Suprapubic skin (tissue), 4 donors: ENCODE measurements at regions not wholly inside any gene's neighbourhood (a gene's known extent, or its start where the extent isn't known, plus 50 kb on each side); places are given as distances from the start of the nearest gene placed in this dataset.

Experiments used
- DNase-seq, 2 donors: peaks; one replicate each; pipeline ENCODE4 v3.0.0-alpha.2; 2019; ENCODE audit warnings: low spot score in 2 of 2
- H3K27ac ChIP-seq: fragments of 200-600 bp; sonication (generic); one replicate; pipeline ENCODE4 v1.5.1; 2019
- H3K27me3 ChIP-seq: fragments of 200-600 bp; sonication (generic); one replicate; pipeline ENCODE4 v1.5.1; 2019
- H3K36me3 ChIP-seq: fragments of 200-600 bp; sonication (generic); one replicate; pipeline ENCODE4 v1.5.1; 2019
- H3K4me1 ChIP-seq: fragments of 200-600 bp; sonication (generic); one replicate; pipeline ENCODE4 v1.5.1; 2019
- H3K4me3 ChIP-seq: fragments of 200-600 bp; sonication (generic); one replicate; pipeline ENCODE4 v1.5.1; 2019; ENCODE audit warnings: mild to moderate bottlenecking
- H3K9me3 ChIP-seq: fragments of 200-600 bp; sonication (generic); one replicate; pipeline ENCODE4 v1.5.1; 2019
- EP300 ChIP-seq: sonication (generic); formaldehyde crosslinking; IDR thresholded peaks from one replicate; pipeline ENCODE4 v1.6.1; 2017; ENCODE audit warnings: antibody characterized with exemption
- POLR2A ChIP-seq, 2 donors: fragments of 450-650 bp; IDR thresholded peaks; one replicate each; pipeline ENCODE4 v1.6.1; 2017; ENCODE audit warnings: antibody characterized with exemption in 2 of 2, mild to moderate bottlenecking in 2 of 2, moderate library complexity in 2 of 2
- POLR2AphosphoS5 ChIP-seq, 3 donors: sonication (generic); formaldehyde crosslinking; IDR thresholded peaks; one replicate each; pipeline ENCODE4 v1.6.1; 2017; ENCODE audit warnings: antibody characterized with exemption in 3 of 3
- whole genome bisulfite sequencing: methylation state at CpG from one replicate; pipeline ENCODE4 v1.1.5; 2018; 5-methylcytosine and 5-hydroxymethylcytosine counted together
- TF ChIP-seq, protein P1 (sequence below), 2 donors: fragments of 200-600 bp in 1 of 2; fragments of 450-650 bp in 1 of 2; sonication (generic) in 1 of 2; IDR thresholded peaks; one replicate each; pipeline ENCODE4 v1.5.1; 2016 to 2019; ENCODE audit warnings: antibody characterized with exemption in 2 of 2, mild to moderate bottlenecking in 1 of 2, moderate library complexity in 1 of 2

DNA sequence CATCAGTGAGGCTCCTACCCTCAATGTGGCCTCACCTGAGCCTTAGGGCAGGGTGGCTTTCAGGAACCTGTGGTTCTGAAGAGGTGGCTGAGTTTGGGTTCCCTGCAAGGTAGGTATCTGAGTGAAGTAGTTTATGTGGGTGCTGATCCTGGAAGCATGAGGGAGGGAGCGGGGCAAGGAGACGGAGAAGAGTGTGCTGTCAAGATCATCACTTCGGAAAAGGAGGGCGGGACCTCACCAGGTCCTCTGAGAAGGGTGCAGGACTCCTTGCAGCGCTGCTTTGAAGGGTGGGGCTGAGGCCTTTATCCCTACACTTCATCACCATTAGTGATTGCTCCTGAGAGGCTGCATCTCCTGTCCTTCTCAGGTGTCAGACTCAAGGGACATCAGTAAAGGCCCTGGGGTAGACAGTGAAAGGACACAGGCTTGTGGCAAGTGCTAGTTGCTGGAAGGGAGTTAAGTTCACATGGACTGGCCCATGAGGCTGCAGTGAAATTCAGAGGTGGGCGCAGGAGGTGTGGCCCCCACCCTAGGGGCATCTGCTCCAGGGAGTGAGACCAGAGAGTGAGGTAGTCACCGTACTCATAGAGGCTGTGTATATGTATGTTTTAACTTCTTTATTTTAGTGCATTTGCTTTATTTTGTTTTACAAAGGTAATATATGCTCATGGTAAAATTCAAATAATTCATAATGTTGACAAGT is 57.3 kb upstream of the GALNT2 start:
- TF ChIP-seq EP300 (no peak), POLR2A (IDR thresholded peaks at IDR 0.05) (no peak), POLR2AphosphoS5 (IDR thresholded peaks at IDR 0.05) (no peak)
- TF ChIP-seq, protein P1, sequence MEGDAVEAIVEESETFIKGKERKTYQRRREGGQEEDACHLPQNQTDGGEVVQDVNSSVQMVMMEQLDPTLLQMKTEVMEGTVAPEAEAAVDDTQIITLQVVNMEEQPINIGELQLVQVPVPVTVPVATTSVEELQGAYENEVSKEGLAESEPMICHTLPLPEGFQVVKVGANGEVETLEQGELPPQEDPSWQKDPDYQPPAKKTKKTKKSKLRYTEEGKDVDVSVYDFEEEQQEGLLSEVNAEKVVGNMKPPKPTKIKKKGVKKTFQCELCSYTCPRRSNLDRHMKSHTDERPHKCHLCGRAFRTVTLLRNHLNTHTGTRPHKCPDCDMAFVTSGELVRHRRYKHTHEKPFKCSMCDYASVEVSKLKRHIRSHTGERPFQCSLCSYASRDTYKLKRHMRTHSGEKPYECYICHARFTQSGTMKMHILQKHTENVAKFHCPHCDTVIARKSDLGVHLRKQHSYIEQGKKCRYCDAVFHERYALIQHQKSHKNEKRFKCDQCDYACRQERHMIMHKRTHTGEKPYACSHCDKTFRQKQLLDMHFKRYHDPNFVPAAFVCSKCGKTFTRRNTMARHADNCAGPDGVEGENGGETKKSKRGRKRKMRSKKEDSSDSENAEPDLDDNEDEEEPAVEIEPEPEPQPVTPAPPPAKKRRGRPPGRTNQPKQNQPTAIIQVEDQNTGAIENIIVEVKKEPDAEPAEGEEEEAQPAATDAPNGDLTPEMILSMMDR (IDR thresholded peaks at IDR 0.05), result no peak
- no peak overlapping the region for H3K27ac ChIP-seq
- no peak overlapping the region for H3K4me3 ChIP-seq
- no peaks in the 10 kb centered on the region for H3K36me3 ChIP-seq
- no peaks in the 10 kb centered on the region for H3K27me3 ChIP-seq
- WGBS, result 90% methylated on average over 7 of the region's 7 CpGs
- H3K4me1 ChIP-seq, result no peaks in the 10 kb centered on the region
- no peak for DNase-seq
- no peaks in the 10 kb centered on the region for H3K9me3 ChIP-seq

DNA sequence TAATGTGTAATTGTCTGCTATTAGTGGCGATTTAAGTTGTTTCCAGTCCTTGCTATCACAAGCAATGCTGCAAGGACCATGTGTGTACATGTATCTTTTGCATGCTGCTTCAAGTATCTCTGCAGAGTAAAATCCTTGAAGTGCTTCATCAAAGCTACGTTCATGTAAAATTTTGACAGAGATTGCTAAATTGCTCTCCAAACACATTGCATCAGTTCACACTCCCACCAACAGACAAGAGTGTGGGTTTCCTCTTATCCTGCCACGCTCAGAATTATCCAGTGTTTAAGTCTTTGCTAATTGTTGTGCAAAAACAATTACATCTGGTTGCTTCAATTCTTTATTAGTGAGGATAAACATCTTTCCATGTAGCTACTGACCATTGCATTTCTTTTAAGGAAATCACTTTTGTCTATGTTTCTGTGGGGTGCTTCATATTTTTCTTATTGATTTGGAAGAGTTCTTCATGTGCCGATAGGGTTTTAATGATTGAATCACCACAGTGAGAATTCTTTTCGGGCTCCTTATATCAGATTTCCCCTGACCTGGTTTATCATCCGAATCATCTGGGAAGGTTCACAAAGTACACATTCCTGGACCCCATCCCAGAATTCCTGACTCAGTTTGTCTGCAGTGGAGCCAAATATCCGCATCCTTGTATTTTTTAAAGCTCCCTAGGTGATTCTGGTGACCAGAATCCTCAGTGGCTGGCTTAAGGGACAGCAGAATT is 56.3 kb upstream of the GALNT2 start:
- no peak for DNase-seq
- H3K4me3 ChIP-seq, result no peak overlapping the region
- no peaks in the 10 kb centered on the region for H3K9me3 ChIP-seq
- WGBS, result 51% methylated on average over 7 of the region's 7 CpGs
- no peak for TF ChIP-seq EP300
- TF ChIP-seq POLR2A (IDR thresholded peaks at IDR 0.05), result no peak
- TF ChIP-seq, protein P1 (IDR thresholded peaks at IDR 0.05), result no peak
- TF ChIP-seq POLR2AphosphoS5 (IDR thresholded peaks at IDR 0.05), result no peak
- no peaks in the 10 kb centered on the region for H3K27me3 ChIP-seq
- no peaks in the 10 kb centered on the region for H3K36me3 ChIP-seq
- no peak overlapping the region for H3K27ac ChIP-seq
- no peaks in the 10 kb centered on the region for H3K4me1 ChIP-seq

DNA sequence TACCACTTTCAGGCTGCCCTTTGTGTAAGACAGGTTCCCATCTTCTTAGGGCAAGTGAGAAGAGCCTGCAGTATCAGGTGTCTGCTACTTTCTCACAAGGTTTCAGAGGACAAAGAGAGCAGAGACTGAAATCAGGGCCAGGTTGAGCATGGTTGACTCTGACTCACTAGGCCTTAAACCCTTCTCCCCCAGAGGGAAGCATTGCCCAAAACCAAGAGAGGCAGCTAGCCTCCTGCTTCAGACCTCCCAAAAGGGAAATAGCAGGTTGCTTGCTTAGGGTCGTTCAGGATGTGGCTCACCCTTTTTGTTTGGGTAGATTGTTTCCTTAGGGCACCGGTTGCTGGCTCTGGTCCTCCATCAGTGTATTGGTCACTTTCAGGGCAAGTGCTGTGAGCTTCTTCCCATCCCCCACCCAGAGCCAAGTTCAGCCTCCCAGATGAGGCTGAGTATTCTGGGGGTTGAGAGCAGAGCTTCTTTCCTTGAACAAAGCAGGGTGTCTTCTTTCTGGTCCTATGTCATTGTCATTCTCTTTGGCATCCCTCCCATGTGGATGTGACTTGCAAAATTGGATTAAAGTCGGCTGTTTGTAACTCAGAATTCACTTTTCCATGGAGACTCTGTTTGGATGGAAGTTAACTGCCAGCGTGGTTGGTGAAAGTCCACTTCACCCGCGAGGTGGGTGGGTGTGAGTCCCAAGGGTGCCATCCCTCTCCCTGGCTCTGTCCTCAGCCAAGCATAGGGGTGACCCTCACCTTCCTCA is 55.5 kb upstream of the GALNT2 start:
- no peak for DNase-seq
- H3K27me3 ChIP-seq, result no peaks in the 10 kb centered on the region
- H3K9me3 ChIP-seq, result no peaks in the 10 kb centered on the region
- H3K4me3 ChIP-seq, result no peak overlapping the region
- no peaks in the 10 kb centered on the region for H3K36me3 ChIP-seq
- WGBS, result 61% methylated on average over 6 of the region's 6 CpGs
- no peak overlapping the region for H3K27ac ChIP-seq
- TF ChIP-seq, protein P1 (IDR thresholded peaks at IDR 0.05), result no peak
- no peak for TF ChIP-seq POLR2AphosphoS5 (IDR thresholded peaks at IDR 0.05)
- no peaks in the 10 kb centered on the region for H3K4me1 ChIP-seq

DNA sequence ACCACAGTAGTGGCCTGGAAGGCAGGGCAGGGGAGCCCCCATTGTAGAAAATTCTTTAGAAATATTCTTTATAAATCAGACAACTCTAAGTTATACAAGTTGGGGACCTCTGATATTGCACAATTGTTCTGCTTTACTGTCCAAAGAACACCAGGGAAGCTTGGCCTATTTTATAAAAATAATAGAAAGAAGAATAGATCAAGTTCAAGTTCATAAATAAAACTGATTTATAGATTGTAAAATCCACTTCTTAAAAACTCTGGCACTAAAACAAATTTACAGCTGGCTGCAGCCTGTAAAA is 55.0 kb upstream of the GALNT2 start:
- no peak for DNase-seq
- TF ChIP-seq, protein P1 (IDR thresholded peaks at IDR 0.05), result no peak
- no peak for TF ChIP-seq POLR2AphosphoS5 (IDR thresholded peaks at IDR 0.05)
- TF ChIP-seq EP300, result no peak
- no peak for TF ChIP-seq POLR2A (IDR thresholded peaks at IDR 0.05)
- Histone ChIP-seq H3K27me3 (no peaks in the 10 kb centered on the region), H3K4me3 (no peak overlapping the region), H3K9me3 (no peaks in the 10 kb centered on the region), H3K36me3 (no peaks in the 10 kb centered on the region), H3K4me1 (no peaks in the 10 kb centered on the region), H3K27ac (no peak overlapping the region)

DNA sequence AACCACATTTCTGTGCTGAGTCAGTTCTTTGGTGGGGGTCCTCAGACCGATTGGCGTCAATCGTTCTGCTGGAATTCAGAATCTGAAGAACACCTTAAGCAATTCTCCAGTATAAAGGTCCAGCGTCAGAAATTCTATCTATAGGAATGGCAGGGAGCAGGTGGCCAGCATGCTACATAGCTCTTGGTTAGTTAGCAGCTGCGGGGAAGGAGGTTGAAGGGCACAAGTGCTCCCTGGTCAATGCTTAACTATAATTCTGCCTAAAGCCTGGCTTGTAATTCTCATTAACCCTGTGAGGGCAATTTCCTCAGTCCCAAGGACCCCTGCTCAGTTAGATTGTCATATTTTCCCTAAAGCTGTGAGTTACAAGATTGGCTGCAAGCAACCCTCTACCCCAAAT is 54.3 kb upstream of the GALNT2 start:
- Histone ChIP-seq H3K27ac (no peak overlapping the region), H3K36me3 (no peaks in the 10 kb centered on the region), H3K4me1 (no peaks in the 10 kb centered on the region), H3K9me3 (no peaks in the 10 kb centered on the region), H3K27me3 (no peaks in the 10 kb centered on the region), H3K4me3 (no peak overlapping the region)
- 94% methylated on average over 5 of the region's 5 CpGs for WGBS
- TF ChIP-seq POLR2A (IDR thresholded peaks at IDR 0.05) (no peak), POLR2AphosphoS5 (IDR thresholded peaks at IDR 0.05) (no peak), EP300 (no peak)
- TF ChIP-seq, protein P1 (IDR thresholded peaks at IDR 0.05), result no peak
- DNase-seq, result no peak
